ENCODE measurements at regions not wholly inside any gene's neighbourhood (a gene's known extent, or its start where the extent isn't known, plus 50 kb on each side); places are given as distances from the start of the nearest gene placed in this dataset.

GRCh38 chrX:102845020-102845419, 92.1 kb upstream of the RAB40AL start:
- TF ChIP-seq CTCF (IDR thresholded peaks at IDR 0.05; ENCODE audit: low read depth, low read length, missing input control) (no peak), NR2F2 (IDR thresholded peaks at IDR 0.05) (no peak), JUND (IDR thresholded peaks at IDR 0.05) (no peak), REST (IDR thresholded peaks at IDR 0.05) (no peak), MAX (IDR thresholded peaks at IDR 0.05) (no peak), RAD21 (IDR thresholded peaks at IDR 0.05) (no peak), SP1 (IDR thresholded peaks at IDR 0.05) (no peak), TAF1 (conservative IDR thresholded peaks at IDR 0.05) (no peak), GABPA (IDR thresholded peaks at IDR 0.05 in 1 of 2, conservative IDR thresholded peaks at IDR 0.05 in 1 of 2) (no peak), FOXA2 (IDR thresholded peaks at IDR 0.05) (no peak), RXRA (IDR thresholded peaks at IDR 0.05) (no peak), ZBTB33 (IDR thresholded peaks at IDR 0.05) (no peak)
